PFSK-1 (cell line): ENCODE measurements at regions not wholly inside any gene's neighbourhood (a gene's known extent, or its start where the extent isn't known, plus 50 kb on each side); places are given as distances from the start of the nearest gene placed in this dataset.

ENCODE experiments used
- FOXP2 ChIP-seq: optimal IDR thresholded peaks from 2 replicates; pipeline ENCODE3; 2011; ENCODE audit warnings: borderline replicate concordance, control low read depth, inconsistent platforms; ENCODE audit not compliant: insufficient read depth; ENCODE audit errors: extremely low read length, extremely low read depth
- POLR2AphosphoS5 ChIP-seq: IDR thresholded peaks from 2 replicates; pipeline ENCODE4 v1.6.1; 2012; ENCODE audit warnings: low read depth, mild to moderate bottlenecking, control low read depth, low read length, moderate library complexity
- REST ChIP-seq, 2 experiments: IDR thresholded peaks; 2 replicates each; pipeline versions ENCODE4 v1.6.1 to v1.8.0; 2011 to 2012; ENCODE audit warnings: low read depth in 2 of 2, low read length in 2 of 2, control low read depth in 1 of 2, inconsistent platforms in 1 of 2, mild to moderate bottlenecking in 1 of 2, moderate library complexity in 1 of 2; ENCODE audit not compliant: insufficient read depth in 1 of 2
- SIN3A ChIP-seq: IDR thresholded peaks from 2 replicates; pipeline ENCODE4 v1.6.1; 2012; ENCODE audit warnings: mild to moderate bottlenecking, low read length, moderate library complexity, borderline replicate concordance; ENCODE audit not compliant: insufficient read depth
- TAF1 ChIP-seq: IDR thresholded peaks from 2 replicates; pipeline ENCODE4 v1.6.1; 2012; ENCODE audit warnings: low read length, control low read depth, borderline replicate concordance; ENCODE audit not compliant: insufficient read depth

DNA sequence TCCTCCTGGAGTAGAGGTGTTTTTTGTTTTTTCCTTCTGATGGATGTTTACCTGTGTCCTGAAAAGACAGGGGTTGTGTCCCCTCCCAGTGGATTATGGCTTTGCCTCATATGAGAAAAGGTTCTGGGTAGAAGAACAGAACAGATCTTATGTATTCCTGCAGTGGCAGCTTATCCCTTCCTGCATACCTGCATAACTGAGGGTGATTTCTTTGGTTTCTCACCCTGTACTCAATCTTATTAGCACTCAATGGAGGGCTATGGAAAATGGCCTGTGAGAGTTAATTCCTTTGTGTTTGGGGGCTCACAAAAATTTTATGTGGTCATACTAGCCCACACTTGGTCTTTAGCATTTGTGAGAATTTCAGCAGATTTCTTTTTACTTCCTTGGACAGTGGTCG, 482.0 kb upstream of the ONECUT1 start:
- TF ChIP-seq FOXP2 (no peak), POLR2AphosphoS5 (no peak), TAF1 (no peak), REST (IDR thresholded peaks at IDR 0.05; ENCODE audit: insufficient read depth in 1 of 2, low read depth in 2 of 2, low read length in 2 of 2) (no peak), SIN3A (no peak)

GRCh38 chr15:53266176-53266575, 476.0 kb upstream of the ONECUT1 start:
- TF ChIP-seq POLR2AphosphoS5 (no peak), REST (IDR thresholded peaks at IDR 0.05; ENCODE audit: insufficient read depth in 1 of 2, low read depth in 2 of 2, low read length in 2 of 2) (no peak), SIN3A (no peak), FOXP2 (no peak), TAF1 (no peak)

GRCh38 chr15:53260647-53261046, 470.5 kb upstream of the ONECUT1 start:
- TF ChIP-seq POLR2AphosphoS5 (no peak), TAF1 (no peak), FOXP2 (no peak), SIN3A (no peak), REST (IDR thresholded peaks at IDR 0.05; ENCODE audit: insufficient read depth in 1 of 2, low read depth in 2 of 2, low read length in 2 of 2) (no peak)

DNA sequence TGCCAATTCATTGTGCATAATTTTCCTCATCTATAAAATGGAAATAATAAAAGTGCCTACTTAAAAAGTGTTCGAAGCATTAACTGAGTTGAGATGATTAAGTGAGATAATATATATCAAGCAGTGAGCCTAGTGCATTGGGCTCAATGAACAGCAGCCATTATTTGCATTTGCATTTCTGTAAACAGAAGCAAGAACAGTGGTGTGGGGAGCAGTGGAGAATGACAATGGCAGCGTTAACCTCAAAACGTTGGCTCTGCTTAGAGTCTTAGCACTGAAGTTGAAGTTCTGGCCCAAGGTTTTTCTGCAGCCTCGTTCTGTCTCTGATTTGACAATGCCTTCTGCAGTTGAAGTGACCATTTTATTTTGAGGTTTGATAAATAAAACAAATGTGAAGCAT, 466.3 kb upstream of the ONECUT1 start:
- no peak for TF ChIP-seq REST (IDR thresholded peaks at IDR 0.05; ENCODE audit: insufficient read depth in 1 of 2, low read depth in 2 of 2, low read length in 2 of 2)

- TF ChIP-seq SIN3A (no peak), POLR2AphosphoS5 (no peak), REST (IDR thresholded peaks at IDR 0.05; ENCODE audit: insufficient read depth in 1 of 2, low read depth in 2 of 2, low read length in 2 of 2) (no peak), TAF1 (no peak), FOXP2 (no peak)
These were observed 465.9 kb upstream of the ONECUT1 start for GRCh38 chr15:53256043-53256442.
